HUDEP-2 (cell line): ENCODE measurements at regions not wholly inside any gene's neighbourhood (a gene's known extent, or its start where the extent isn't known, plus 50 kb on each side); places are given as distances from the start of the nearest gene placed in this dataset.

Source experiments
- DNase-seq, 76 experiments: peaks; one replicate each; lab custom pipeline; 2025; ENCODE audit not compliant: unreplicated experiment in 76 of 76; lab: John Stamatoyannopoulos, UW

GRCh38 chr4:115418635-115419396, 305.4 kb upstream of the NDST4 start:
- no peak for DNase-seq

DNA sequence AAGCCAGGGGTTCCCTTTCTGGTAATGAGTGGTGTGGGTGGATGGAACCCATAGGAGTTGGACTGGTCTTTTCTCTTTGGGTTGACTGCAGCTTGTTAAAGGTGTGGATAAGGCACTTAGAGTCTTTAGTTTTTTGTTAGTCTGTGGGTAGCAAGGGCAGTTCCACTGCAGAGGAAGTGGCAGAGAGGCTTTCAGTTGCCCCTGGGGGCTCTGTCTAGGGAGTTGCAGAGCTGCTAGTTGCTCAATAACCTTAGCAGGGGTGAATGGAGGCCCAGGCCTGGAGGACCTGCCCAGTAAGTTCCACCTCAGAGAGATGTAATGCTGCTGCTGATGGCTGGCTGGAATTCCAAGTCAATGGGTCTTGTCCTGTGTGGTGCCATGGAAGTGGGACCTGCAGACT, 282.6 kb upstream of the NDST4 start:
- no peak for DNase-seq

GRCh38 chr4:115376866-115377265, 263.4 kb upstream of the NDST4 start:
- no peak for DNase-seq

- no peak for DNase-seq
Measured at GRCh38 chr4:115374621-115375020, 261.2 kb upstream of the NDST4 start.

- no peak for DNase-seq
Measured at GRCh38 chr4:115370490-115370889, 257.1 kb upstream of the NDST4 start.

DNA sequence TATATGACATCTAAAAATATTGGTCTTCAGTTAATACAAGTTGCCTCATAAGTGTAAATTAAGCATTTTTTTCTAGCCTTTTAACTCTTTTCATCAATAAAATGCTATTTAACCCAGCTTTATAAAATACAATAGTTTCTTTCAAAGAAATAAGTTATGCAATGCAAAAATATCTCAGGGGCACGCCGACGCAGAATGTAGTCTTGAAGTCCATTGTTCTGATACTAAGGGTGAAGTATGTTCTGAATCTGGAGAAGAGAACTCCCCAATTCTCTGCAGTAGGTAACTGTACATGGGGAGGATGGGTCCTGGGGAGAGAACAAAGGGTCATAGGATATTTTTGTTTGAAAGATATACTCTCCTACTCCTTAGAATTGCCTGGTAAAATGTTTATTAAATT, 256.6 kb upstream of the NDST4 start:
- no peak for DNase-seq

GRCh38 chr4:115366390-115366789, 253.0 kb upstream of the NDST4 start:
- no peak for DNase-seq

GRCh38 chr4:115365185-115365584, 251.8 kb upstream of the NDST4 start:
- DNase-seq, result no peak

DNA sequence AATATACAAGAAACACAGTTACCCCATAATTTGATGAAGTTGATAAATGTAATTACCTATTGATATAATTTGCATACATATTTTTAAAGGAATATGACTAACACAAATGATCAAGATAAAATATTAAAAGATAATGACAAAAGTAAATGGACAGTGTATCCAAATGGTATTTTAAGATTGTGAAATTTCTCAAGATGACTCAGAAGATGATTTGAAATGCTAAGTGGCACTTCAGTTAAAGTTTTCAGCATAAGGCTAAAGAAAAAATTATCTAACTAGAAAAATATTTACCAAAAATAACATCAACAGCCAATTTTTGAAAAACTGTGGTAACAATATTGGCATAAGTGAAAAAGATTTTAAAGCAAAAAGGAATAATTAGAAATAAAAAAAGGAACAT, 248.4 kb upstream of the NDST4 start:
- no peak for DNase-seq

DNA sequence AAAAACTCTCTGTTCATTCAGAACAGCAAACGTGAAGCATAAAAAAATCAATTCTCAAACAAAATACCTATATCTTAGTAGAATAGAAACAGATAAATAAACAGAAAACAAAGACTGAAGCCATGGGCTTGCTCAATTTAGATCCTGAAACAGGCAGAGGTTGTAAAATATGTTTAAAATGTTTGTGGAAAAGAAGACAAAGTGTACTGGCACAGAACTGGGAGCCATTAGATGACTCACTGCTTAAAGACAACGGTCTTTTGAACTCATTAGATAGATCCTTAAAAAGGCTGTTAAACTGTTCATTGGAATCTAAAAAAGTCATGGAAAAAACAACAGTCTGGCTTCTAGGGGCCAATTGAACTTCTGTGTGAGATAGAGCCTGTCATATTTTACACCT, 247.0 kb upstream of the NDST4 start:
- DNase-seq, result no peak

DNA sequence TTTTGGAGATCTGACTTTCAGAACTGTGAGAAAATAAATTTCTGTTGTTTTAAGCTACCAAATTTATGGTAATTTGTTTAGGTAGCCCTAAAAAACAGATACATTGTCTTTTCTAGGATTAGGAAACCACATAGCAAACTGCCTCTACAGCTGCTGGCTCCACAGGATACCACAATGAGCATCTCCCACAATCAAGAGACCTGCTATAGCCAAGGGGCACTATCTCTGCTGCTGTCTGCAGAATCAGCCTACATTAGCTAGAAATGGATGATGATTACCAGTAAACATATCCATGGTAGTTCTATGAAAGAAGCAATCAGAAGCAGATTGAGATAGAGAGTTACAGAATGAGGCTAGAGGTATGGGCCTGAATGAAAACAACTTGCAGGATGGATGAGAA, 244.4 kb upstream of the NDST4 start:
- DNase-seq, result no peak

- DNase-seq, result no peak
Measured at GRCh38 chr4:115356176-115356575, 242.8 kb upstream of the NDST4 start.

DNA sequence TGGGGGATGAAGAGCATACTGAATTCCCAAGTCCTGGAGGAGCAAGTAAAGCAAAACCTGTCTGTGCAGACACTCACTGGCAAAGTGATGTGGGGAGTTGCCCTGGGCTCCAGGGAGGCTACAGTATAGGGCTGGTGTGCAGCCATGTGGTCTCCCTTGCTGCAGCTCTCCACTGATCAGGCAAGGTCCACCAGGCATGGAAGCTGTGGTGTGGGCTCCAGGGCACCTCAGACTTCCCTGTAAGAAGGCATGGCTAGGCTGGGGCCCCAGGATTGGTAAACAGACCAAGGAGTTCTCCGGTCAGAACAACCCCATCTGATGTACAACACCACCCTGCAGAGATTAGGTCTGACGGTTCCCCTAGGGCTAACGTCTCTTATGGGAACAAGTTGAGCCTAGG, 241.9 kb upstream of the NDST4 start:
- DNase-seq, result no peak

GRCh38 chr4:115353370-115353769, 239.9 kb upstream of the NDST4 start:
- no peak for DNase-seq

DNA sequence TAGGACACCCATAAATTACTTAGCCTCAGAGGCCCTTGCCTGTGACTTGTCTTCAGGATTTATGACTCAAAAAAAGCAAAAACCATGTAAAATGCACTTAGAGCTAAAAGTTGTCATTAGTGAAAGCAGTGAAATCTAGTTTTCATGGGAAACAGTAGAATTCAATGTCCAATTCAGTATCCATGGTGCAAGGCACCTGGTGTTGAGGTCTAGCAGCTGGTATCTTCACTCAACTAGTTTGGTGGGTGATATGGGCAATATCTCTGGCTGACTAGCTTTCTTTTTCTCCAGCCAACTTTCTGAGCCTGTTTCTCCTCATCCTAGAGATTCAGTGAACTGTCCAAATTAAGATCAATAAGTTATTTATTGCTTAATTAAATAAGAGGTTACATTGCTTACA, 229.8 kb upstream of the NDST4 start:
- no peak for DNase-seq

DNA sequence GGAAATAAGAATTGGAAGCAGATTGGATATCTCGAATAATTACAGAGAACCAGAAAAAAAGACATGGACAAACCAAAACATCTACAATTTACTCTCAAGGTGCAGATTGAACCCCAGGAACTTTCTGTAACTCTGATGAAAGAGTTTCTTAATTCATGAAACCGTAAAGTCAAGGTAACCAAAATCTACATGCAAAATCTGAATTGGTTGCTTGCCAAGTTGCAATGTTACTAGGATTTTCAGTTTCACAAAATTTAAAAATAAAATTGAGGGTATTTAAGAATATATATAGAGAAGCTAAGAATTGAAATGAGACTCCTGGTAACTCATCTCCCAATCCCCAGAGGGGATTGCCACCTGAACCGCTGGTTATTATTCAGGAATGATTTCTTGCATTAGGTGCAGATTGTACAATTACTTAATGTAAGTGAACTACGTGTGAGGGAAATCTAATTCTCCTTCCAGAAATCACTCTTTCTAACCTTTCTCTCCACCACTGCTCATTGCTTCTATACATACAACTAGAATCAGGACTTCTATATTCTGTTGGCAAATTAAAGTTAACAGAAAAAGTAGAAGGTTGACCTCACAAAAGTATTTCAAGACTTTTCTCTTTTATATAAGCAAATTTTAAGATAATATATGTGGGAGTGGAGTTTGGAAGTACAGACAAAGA, 221.5 kb upstream of the NDST4 start:
- DNase-seq, result no peak

DNA sequence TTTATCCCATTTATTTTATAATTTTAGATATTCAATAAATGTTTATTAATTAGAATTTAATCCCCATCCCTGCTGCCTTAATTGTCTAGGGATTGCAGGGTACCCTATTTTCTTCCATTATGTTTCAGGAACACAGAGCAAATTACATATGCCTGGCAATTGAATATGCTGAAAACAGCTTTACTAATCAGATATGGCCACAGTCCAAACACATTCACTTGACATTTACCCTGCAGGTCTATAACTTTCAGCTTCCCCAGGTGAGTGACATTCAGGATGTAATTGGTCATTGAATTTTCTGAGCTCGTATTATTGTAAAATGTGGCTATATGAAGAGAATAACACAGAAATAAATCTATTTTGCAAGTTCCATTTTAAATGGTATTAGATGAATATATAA, 218.7 kb upstream of the NDST4 start:
- DNase-seq, result no peak

DNA sequence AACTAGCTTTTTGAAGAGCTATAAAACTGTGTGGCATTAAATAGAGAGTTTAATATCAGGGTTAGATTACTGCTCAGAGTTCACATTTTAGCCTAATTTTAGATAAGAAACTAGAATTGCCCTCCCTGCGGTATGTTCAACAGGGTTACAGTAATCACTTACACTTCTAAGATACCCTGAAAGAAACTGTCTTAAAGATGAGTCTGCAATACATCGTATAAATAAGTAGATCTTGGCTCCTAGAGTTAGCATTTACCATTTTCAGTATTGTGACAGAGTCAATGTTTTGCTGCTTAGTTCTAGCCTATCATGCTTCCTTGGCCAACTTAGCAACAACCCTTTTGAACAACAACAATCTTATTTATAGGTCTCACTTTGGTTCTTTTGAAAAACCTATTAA, 217.8 kb upstream of the NDST4 start:
- DNase-seq, result no peak

DNA sequence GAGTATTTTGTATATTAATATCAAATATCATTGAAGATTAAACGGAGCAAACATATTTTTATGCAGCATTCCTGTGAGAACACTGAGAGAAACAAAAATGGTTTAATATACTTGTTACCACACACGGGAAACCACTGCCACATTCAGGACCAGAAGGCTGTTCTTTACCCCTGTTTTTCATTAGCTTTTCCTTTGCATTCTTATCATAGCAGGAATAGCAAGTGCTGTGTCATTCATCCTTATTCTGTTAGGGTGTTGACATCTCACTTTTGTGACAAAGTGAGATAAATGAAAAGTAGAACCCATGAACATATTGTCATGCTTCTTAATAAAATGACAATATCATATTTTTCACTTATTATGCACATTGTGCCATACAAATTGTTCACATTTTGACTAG, 212.4 kb upstream of the NDST4 start:
- no peak for DNase-seq

GRCh38 chr4:115323106-115323707, 209.8 kb upstream of the NDST4 start:
- no peak for DNase-seq

DNA sequence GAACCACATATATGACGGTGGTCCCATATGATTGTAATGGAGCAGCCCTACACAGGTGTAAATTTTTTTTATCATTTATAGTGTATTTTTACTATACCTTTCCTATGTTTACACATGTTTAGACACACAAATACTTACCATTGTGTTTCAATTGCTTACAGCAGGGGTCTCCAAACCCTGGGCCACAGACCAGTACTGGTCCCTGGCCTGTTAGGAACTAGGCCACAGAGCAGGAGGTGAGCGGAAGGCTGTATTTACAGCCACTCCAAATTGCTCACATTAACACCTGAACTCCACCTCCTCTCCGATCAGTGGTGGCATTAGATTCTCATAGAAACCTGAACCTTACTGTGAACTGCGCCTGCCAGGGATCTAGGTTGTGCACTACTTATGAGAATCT, 201.8 kb upstream of the NDST4 start:
- DNase-seq, result no peak

GRCh38 chr4:115310641-115311040, 197.2 kb upstream of the NDST4 start:
- DNase-seq, result no peak
